CD4-positive, alpha-beta T cell treated with Interleukin-15 for 4 hours (primary cell): ENCODE measurements at regions not wholly inside any gene's neighbourhood (a gene's known extent, or its start where the extent isn't known, plus 50 kb on each side); places are given as distances from the start of the nearest gene placed in this dataset.
"Not testable (repeated sequence)": the region's sequence is repeated elsewhere in the genome, so short reads cannot be mapped to it uniquely, and the experiment has no call there.

ENCODE experiments used
- DNase-seq: peaks from one replicate; pipeline ENCODE4 v3.0.0-alpha.2; 2020; ENCODE audit warnings: low spot score

DNA sequence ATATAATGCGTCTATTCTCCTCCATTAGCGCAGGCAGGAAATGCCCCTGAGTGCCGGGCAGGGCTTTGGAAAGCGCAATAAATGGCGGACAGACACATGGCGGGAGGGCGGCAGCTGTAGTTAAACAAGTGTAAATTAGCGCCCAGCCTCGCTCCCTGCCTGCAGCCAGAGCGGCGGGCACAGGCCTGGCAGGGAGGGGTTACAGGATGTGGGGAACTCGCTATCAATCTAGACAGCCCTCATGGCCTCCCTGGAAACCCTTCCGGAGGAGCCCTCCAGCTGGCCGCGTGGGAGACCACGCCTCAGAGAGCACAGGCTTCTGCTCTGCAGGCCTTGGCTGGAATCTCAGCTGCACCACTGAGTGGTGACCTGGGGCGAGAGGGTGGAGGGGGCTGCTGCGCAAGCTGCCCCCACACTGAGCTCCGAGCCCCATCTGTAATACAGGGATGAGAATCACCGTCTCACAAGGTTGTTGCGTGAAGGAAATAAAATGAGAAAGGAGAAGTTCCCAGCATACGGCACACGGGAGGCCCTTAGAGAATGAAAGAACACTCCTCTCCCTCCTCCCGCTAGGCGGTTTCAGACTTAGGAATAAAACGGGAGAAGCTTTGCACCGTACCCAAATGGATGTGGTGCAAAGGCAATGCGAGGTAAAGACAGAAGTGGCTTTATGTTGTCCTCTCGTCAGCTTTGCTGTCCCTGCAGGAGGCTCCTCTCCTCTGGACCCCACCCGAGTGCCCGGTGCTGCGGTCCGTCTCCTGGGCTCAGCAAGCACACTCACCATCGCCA, 167.2 kb upstream of the POU3F1 start:
- no peak for DNase-seq

- no peak for DNase-seq
Measured at GRCh38 chr1:38210895-38211177, 164.2 kb upstream of the POU3F1 start.

- DNase-seq = no peak
Measured at GRCh38 chr1:38210021-38210894, 163.7 kb upstream of the POU3F1 start.

DNA sequence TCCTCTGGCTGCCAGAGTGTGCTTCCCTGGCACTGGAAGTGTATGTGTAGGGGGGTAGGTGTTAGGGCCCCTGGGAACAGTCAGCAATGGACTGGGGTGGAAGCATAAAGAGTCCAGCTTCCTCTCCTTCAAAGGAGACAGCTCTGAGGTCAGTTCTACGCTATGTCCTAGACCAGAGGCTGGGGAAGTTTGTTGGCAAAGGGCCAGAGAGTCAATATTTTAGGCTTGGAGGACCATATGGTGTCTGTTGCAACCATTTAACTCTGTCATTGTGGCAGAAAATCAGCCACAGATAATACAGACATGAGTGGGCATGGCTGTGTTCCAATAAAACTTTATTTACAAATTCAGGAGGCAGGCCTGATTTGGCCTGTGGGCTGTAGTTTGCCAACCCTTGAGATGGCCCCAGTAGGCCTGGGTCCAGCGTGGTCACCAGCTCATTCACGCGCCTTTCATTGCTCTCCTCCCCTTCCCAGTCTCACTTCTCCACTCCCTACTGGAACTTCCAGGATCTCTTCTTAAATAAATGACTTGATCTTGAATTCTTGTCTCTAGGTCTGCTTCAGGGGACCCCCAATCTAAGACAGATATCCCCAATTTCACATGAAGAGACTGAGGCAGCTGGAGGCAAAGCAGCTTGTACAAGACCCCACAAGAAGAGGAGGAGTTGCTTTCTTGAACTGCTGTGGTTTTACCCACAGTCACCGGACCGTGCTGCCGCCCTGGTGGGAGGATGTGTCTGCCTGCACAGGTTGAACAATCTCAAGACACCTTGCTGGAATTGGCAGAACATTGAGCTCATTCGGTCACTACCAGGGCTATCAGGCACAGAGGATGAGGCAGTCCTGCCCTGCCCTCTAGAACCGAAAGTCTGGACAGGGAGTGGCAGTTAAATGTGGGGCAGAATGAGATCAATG, 162.4 kb upstream of the POU3F1 start:
- DNase-seq = no peak

- DNase-seq = no peak
Measured at GRCh38 chr1:38207906-38208305, 161.3 kb upstream of the POU3F1 start.

DNA sequence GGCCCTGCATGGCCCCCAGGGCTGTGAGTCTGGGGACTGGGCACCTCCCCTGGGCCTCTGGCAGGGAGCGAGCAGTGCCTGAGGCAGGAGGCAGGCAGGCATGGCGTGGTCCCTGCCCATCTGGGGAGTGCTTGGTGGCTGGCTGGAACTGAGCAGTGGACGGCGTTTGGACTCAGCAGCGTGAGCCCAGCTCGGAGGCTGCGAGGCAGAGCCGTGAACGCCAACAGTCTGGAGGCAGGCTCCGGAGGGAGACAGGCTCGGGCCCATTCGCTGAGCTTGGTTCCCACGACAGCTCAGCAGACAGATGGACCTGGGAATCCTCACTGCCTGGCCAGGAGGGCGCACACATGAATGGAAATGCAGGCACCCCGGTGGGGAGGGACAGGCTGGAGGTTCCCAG, 160.7 kb upstream of the POU3F1 start:
- no peak for DNase-seq

DNA sequence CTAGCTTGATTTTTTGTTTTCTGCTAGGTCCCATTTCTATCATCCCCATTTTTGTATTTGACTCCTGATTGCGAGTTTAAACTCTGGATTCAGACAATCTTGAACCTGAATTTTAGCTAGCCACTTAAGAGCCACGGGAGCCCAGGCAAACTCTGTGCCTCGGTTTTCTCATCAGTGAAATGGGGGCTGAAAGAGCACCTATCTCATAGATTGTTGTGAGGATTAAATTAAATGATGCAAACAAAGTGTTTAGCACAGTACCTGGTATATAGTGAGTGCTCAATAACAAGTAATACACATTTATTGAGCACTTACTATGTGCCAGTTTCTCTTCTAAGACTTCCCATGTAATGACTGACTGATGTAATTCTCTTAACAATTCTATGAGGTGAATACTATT, 158.1 kb upstream of the POU3F1 start:
- no peak for DNase-seq

- DNase-seq = no peak
Measured at GRCh38 chr1:38203441-38203840, 156.8 kb upstream of the POU3F1 start.

- DNase-seq = no peak
Measured at GRCh38 chr1:38201431-38201830, 154.8 kb upstream of the POU3F1 start.

- no peak for DNase-seq
Measured at GRCh38 chr1:38198621-38199020, 152.0 kb upstream of the POU3F1 start.

DNA sequence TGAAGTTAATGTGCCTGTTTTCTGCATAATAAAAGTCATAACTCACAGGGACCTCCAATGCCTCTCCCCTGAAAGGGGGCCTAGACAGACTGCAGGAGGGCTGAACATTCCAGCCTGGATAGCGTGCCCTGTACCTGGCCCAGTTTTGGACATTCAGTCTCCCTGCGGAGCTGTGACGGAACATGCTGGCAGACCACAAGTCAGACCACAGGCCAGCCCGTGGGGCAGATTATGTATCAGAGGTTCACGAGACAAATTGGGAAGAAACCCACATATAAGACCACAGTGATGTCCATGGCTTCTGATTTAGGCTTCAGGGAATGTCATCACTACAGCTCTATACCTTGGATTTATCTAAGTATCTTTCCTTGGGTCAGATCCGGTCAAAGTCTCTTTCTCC, 151.5 kb upstream of the POU3F1 start:
- no peak for DNase-seq

- DNase-seq = no peak
Measured at GRCh38 chr1:38197312-38198061, 150.9 kb upstream of the POU3F1 start.

- DNase-seq = no peak
Measured at GRCh38 chr1:38194472-38194871, 147.9 kb upstream of the POU3F1 start.

- no peak for DNase-seq
Measured at GRCh38 chr1:38193040-38193439, 146.4 kb upstream of the POU3F1 start.

DNA sequence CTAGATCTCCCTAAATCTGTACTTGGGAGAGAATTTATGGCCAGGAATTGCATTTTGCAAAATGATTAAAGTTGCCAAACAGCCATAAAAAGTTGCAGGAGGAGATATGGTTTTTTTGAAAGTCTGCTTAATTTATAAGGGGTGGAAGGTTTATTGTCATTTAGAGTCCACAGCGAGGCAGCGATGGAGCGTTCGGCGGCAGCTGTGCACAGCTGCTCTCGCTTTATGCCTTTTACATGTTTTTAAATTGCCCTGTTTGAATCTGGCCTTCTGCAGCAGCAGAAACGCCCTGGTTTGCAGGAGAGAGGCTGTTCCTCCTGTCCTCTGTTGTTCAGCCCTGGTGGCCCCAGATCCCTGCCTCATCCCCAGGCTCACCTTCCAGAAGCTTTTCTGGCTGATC, 144.9 kb upstream of the POU3F1 start:
- no peak for DNase-seq

DNA sequence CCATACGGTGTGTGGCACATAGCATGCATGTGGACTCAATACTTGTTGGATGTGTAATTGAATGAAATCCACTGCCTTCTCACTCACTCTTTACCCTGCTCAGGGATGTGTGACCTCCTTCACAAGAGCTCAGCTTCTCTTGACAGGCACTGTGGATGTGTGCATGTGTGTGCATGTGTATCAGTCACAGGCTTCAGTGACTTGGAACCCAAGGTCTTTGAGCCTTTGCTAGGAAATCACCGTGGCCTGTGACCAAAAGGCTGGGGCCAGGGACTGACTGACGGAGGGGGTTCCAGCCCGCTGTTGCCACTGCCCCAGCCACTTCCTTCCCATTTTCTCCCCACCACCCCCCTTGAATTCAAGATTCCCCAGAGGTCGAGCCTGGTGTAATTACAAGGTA, 144.4 kb upstream of the POU3F1 start:
- DNase-seq = no peak

DNA sequence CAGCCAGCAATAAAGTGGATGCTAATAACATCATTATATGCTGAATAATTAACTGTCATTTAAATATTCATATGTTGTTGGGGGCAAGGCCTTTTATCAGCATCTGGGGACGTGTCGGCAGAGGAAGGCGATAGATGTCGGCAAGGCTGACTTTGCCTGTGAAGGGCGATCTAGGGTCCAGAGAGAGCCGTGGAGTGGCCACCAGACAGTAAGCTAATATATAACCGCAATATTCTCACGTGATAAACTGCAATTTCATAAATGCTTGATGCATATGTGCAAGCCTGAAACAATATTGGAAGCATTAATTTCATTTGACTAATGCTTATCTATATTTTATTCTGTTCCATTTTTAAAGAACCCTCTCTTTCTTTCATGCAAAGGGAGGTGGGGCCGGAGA, 141.0 kb upstream of the POU3F1 start:
- no peak for DNase-seq

GRCh38 chr1:38186566-38186965, 140.0 kb upstream of the POU3F1 start:
- no peak for DNase-seq

- no peak for DNase-seq
Measured at GRCh38 chr1:38185913-38186312, 139.3 kb upstream of the POU3F1 start.

GRCh38 chr1:38183747-38184146, 137.2 kb upstream of the POU3F1 start:
- DNase-seq = no peak

DNA sequence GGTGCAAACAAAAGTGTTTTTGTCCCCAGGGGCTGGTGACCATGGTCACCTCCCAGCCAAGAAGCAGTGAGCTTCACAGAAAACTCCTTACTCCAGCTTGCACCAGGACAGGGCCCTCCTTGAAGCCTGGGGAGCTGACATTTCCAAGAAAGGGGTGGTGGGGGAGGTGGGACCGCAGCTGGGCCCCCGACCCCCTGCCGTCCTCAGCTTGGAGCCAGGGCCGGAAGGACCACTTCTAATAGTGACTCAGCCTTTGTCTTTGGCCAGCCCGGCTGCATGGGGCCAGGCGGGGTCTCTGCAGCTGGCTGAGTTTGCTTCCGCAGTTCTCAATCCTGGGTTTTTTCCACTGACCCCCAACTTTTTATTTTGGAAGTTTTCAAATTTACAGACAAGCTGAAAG, 136.5 kb upstream of the POU3F1 start:
- DNase-seq = no peak

- DNase-seq = not testable (repeated sequence)
Measured at GRCh38 chr1:38180388-38180787, 133.8 kb upstream of the POU3F1 start.
